Body of pancreas (tissue), 4 donors: ENCODE measurements at regions not wholly inside any gene's neighbourhood (a gene's known extent, or its start where the extent isn't known, plus 50 kb on each side); places are given as distances from the start of the nearest gene placed in this dataset.

Source experiments
- CTCF ChIP-seq, 7 experiments: fragments of 450-650 bp in 4 of 7; fragments of 200-600 bp in 3 of 7; sonication (generic) in 3 of 7; IDR thresholded peaks; one replicate each; pipeline ENCODE4 v1.5.1; 2016 to 2019; ENCODE audit warnings: antibody characterized with exemption in 7 of 7
- POLR2A ChIP-seq, 3 donors: fragments of 450-650 bp; IDR thresholded peaks; one replicate each; pipeline ENCODE4 v1.6.1; 2016; ENCODE audit warnings: antibody characterized with exemption in 3 of 3, mild to moderate bottlenecking in 2 of 3

- peak; percentile 60 to 90 (median 77) for TF ChIP-seq CTCF (IDR thresholded peaks at IDR 0.05)
- no peak for TF ChIP-seq POLR2A (IDR thresholded peaks at IDR 0.05)
These were observed 78.7 kb upstream of the PHACTR3 start for GRCh38 chr20:59525500-59526241.
